H1 (cell line): ENCODE measurements at regions not wholly inside any gene's neighbourhood (a gene's known extent, or its start where the extent isn't known, plus 50 kb on each side); places are given as distances from the start of the nearest gene placed in this dataset.

Source experiments
- CTCF ChIA-PET: fragments of 300-600 bp; sonication (Branson Sonifier 250); formaldehyde crosslinking; loops from one replicate; lab custom pipeline; 2021; ENCODE audit not compliant: partially characterized antibody; lab: Charles Lee
- POLR2A ChIA-PET: fragments of 300-600 bp; sonication (Branson Sonifier 250); formaldehyde crosslinking; loops from one replicate; lab custom pipeline; 2021; ENCODE audit warnings: inconsistent platforms; ENCODE audit not compliant: partially characterized antibody; lab: Charles Lee
- DNase-seq, 2 experiments: peaks; one replicate each; pipeline versions ENCODE4 v3.0.0 to v3.0.0-alpha.2; 2010 to 2022; ENCODE audit warnings: low spot score in 2 of 2, low read depth in 1 of 2, mixed read lengths in 1 of 2
- FAIRE-seq: peaks from 2 replicates; lab custom pipeline; 2011; peaks lifted over from hg19 to GRCh38; lab: Jason Lieb, UNC
- H2AFZ ChIP-seq: 2 replicates; pipeline ENCODE4 v1.8.1; 2012; ENCODE audit warnings: low read length, inconsistent platforms
- H2AK5ac ChIP-seq: 2 replicates; pipeline ENCODE4 v1.6.1; 2013; ENCODE audit warnings: low read depth, low read length
- H2BK120ac ChIP-seq: replicated peaks from 2 replicates; pipeline ENCODE3; 2013; ENCODE audit warnings: low read depth, low read length, inconsistent platforms
- H2BK12ac ChIP-seq: 2 replicates; pipeline ENCODE4 v1.6.1; 2013; ENCODE audit warnings: low read depth, low read length
- H2BK15ac ChIP-seq: 2 replicates; pipeline ENCODE4 v1.6.1; 2013; ENCODE audit warnings: low read length
- H2BK20ac ChIP-seq: 2 replicates; pipeline ENCODE4 v1.6.1; 2013; ENCODE audit warnings: low read length
- H2BK5ac ChIP-seq: 2 replicates; pipeline ENCODE4 v1.6.1; 2013; ENCODE audit warnings: low read depth, low read length
- H3K14ac ChIP-seq: 2 replicates; pipeline ENCODE4 v1.6.1; 2013; ENCODE audit warnings: inconsistent platforms; ENCODE audit not compliant: insufficient read length
- H3K18ac ChIP-seq: 2 replicates; pipeline ENCODE4 v1.6.1; 2013; ENCODE audit warnings: low read length; ENCODE audit errors: extremely low read depth
- H3K23ac ChIP-seq: 2 replicates; pipeline ENCODE4 v1.6.1; 2013; ENCODE audit warnings: inconsistent platforms; ENCODE audit not compliant: insufficient read length
- H3K23me2 ChIP-seq: 2 replicates; pipeline ENCODE4 v1.6.1; 2013; ENCODE audit warnings: low read depth, low read length
- H3K27ac ChIP-seq: 2 replicates; pipeline ENCODE4 v1.6.1; 2011; ENCODE audit warnings: low read depth, low read length, inconsistent platforms
- H3K27me3 ChIP-seq, 4 experiments: replicated peaks in 1 of 4; 1 replicate in 1 of 4; 2 replicates in 3 of 4; pipeline versions ENCODE4 v1.6.1 to v1.8.1; 2011 to 2013; ENCODE audit warnings: low read length in 3 of 4, mild to moderate bottlenecking in 3 of 4, inconsistent platforms in 2 of 4, mixed read lengths in 2 of 4, moderate library complexity in 1 of 4; ENCODE audit not compliant: control insufficient read depth in 3 of 4, insufficient read depth in 3 of 4; ENCODE audit errors: extremely low read depth in 1 of 4
- H3K36me3 ChIP-seq, 4 experiments: 2 replicates each; pipeline versions ENCODE4 v1.6.1 to v1.8.1; 2011 to 2013; ENCODE audit warnings: mild to moderate bottlenecking in 4 of 4, low read length in 3 of 4, moderate library complexity in 2 of 4, control low read depth in 1 of 4, inconsistent platforms in 1 of 4; ENCODE audit not compliant: insufficient read depth in 4 of 4, control insufficient read depth in 2 of 4
- H3K4ac ChIP-seq: replicated peaks from 2 replicates; pipeline ENCODE3; 2013; ENCODE audit warnings: low read length, low read depth, mixed read lengths, inconsistent platforms; ENCODE audit not compliant: insufficient read length
- H3K4me1 ChIP-seq, 4 experiments: replicated peaks in 1 of 4; 1 replicate in 1 of 4; 2 replicates in 3 of 4; pipeline versions ENCODE4 v1.6.1 to v1.8.1; 2011 to 2013; ENCODE audit warnings: low read length in 3 of 4, inconsistent platforms in 2 of 4, mixed read lengths in 1 of 4; ENCODE audit not compliant: insufficient read depth in 4 of 4, control insufficient read depth in 3 of 4
- H3K4me2 ChIP-seq, 2 experiments: 2 replicates each; pipeline versions ENCODE4 v1.6.1 to v1.8.1; 2011 to 2013; ENCODE audit warnings: low read depth in 2 of 2, low read length in 2 of 2, control low read depth in 1 of 2, inconsistent platforms in 1 of 2, mild to moderate bottlenecking in 1 of 2; ENCODE audit not compliant: insufficient read depth in 1 of 2
- H3K4me3 ChIP-seq, 4 experiments: fragments of 200-600, 300-600 bp in 1 of 4; sonication (generic), shearing (Covaris generic), sonication (Bioruptor Twin) in 1 of 4; 2 replicates each; pipeline versions ENCODE4 v1.5.1 to v1.8.1; 2011 to 2016; ENCODE audit warnings: low read length in 4 of 4, low read depth in 3 of 4, control low read depth in 2 of 4, inconsistent platforms in 2 of 4, mild to moderate bottlenecking in 2 of 4, mixed read lengths in 1 of 4, moderate library complexity in 1 of 4; ENCODE audit not compliant: insufficient read depth in 2 of 4; ENCODE audit errors: extremely low read depth in 1 of 4
- H3K56ac ChIP-seq: replicated peaks from 2 replicates; pipeline ENCODE3; 2013; ENCODE audit warnings: low read depth, mild to moderate bottlenecking, mixed read lengths, low read length, inconsistent platforms; ENCODE audit not compliant: insufficient read length
- H3K79me1 ChIP-seq: 2 replicates; pipeline ENCODE4 v1.6.1; 2013; ENCODE audit warnings: low read depth, low read length, control low read depth
- H3K79me2 ChIP-seq, 2 experiments: 2 replicates each; pipeline versions ENCODE4 v1.6.1 to v1.8.1; 2012 to 2013; ENCODE audit warnings: low read length in 2 of 2, mild to moderate bottlenecking in 2 of 2, inconsistent platforms in 1 of 2; ENCODE audit not compliant: insufficient read depth in 2 of 2, control insufficient read depth in 1 of 2
- H3K9ac ChIP-seq, 4 experiments: replicated peaks in 1 of 4; 1 replicate in 1 of 4; 2 replicates in 3 of 4; pipeline versions ENCODE4 v1.6.1 to v1.8.1; 2011 to 2013; ENCODE audit warnings: low read depth in 3 of 4, low read length in 3 of 4, control low read depth in 2 of 4, mild to moderate bottlenecking in 2 of 4, moderate library complexity in 2 of 4, inconsistent platforms in 1 of 4; ENCODE audit errors: extremely low read depth in 1 of 4
- H3K9me3 ChIP-seq, 2 experiments: 2 replicates each; pipeline versions ENCODE4 v1.6.1 to v1.8.1; 2012 to 2013; ENCODE audit warnings: mild to moderate bottlenecking in 2 of 2, moderate library complexity in 2 of 2, control low read depth in 1 of 2, inconsistent platforms in 1 of 2, low read depth in 1 of 2, low read length in 1 of 2, mixed read lengths in 1 of 2; ENCODE audit not compliant: insufficient read depth in 2 of 2
- H4K20me1 ChIP-seq, 2 experiments: replicated peaks in 1 of 2; 2 replicates each; pipeline versions ENCODE3 to v1.8.1; 2011 to 2013; ENCODE audit warnings: inconsistent platforms in 2 of 2, low read length in 2 of 2, mild to moderate bottlenecking in 1 of 2; ENCODE audit not compliant: insufficient read depth in 2 of 2, control insufficient read depth in 1 of 2
- H4K5ac ChIP-seq: 2 replicates; pipeline ENCODE4 v1.6.1; 2013; ENCODE audit warnings: low read length, low read depth, mixed read lengths, inconsistent platforms; ENCODE audit not compliant: insufficient read length
- H4K8ac ChIP-seq: 2 replicates; pipeline ENCODE4 v1.8.0; 2013; ENCODE audit warnings: mild to moderate bottlenecking, moderate library complexity, low read length, inconsistent platforms; ENCODE audit not compliant: insufficient read depth; ENCODE audit errors: extremely low read depth
- H4K91ac ChIP-seq: replicated peaks from 2 replicates; pipeline ENCODE3; 2013; ENCODE audit warnings: low read length, mixed read lengths, inconsistent platforms; ENCODE audit not compliant: insufficient read length
- CEBPB ChIP-seq: IDR thresholded peaks from 2 replicates; pipeline ENCODE4 v1.6.1; 2012; ENCODE audit warnings: low read depth, low read length
- GTF2F1 ChIP-seq: IDR thresholded peaks from 2 replicates; pipeline ENCODE4 v1.6.1; 2012; ENCODE audit warnings: low read depth, low read length, improper control_type of control experiment, borderline replicate concordance
- TBP ChIP-seq: IDR thresholded peaks from 2 replicates; pipeline ENCODE4 v1.6.1; 2011; ENCODE audit warnings: low read depth, low read length, improper control_type of control experiment
- WGBS, 2 experiments: shearing (Covaris generic) in 1 of 2; methylation state at CpG; one replicate each; pipeline versions ENCODE4 v1.1.6 to v1.1.7; 2013 to 2015; ENCODE audit warnings: low lambda C conversion rate in 2 of 2, mixed read lengths in 2 of 2, inconsistent platforms in 1 of 2, low coverage in 1 of 2, missing lambda C conversion rate in 1 of 2; ENCODE audit not compliant: insufficient replicate concordance in 2 of 2, insufficient coverage in 1 of 2, insufficient read length in 1 of 2; ENCODE audit errors: extremely low coverage in 1 of 2, missing lambda C conversion rate in 1 of 2; 5-methylcytosine and 5-hydroxymethylcytosine counted together

DNA sequence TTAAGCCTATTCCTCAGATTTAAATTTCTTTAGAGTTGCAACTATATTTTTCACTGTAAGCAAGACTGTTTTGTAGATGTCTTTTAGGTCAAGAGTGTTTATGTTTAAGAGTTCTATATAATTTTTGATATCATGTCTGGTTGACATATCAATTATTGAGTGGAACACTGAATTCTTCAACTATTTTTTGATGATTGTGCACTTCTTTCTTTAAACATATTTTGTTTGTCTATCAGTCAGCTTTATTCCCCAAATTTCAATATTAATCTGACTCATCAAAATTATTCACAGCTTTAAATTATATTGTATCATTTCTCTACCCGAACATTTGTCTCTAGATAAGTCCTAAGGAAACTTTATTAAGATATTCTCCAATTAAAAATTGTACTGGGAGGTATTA is 933.6 kb upstream of the ROBO1 start:
- H3K79me2 ChIP-seq, result no peaks in the 10 kb centered on the region
- DNase-seq (no peak), FAIRE-seq (no peak)
- H3K23ac ChIP-seq, result no peak overlapping the region
- H2BK120ac ChIP-seq, result no peak overlapping the region
- H3K9me3 ChIP-seq, result peaks cover 14 to 15% of the 10 kb centered on the region in 2 experiments; a peak in 3 of 4 replicates
- peaks cover 0 to 1% (median 0%) of the 10 kb centered on the region in 4 experiments; a peak in 1 of 7 replicates for H3K27me3 ChIP-seq
- H3K18ac ChIP-seq, result no peak overlapping the region
- no peak overlapping the region for H4K91ac ChIP-seq
- ChIA-PET POLR2A (no interaction called here), CTCF (no interaction called here)
- H3K27ac ChIP-seq, result no peak overlapping the region
- no peaks in the 10 kb centered on the region for H3K4me1 ChIP-seq
- H3K4me3 ChIP-seq, result no peak overlapping the region
- no peak overlapping the region for H4K8ac ChIP-seq
- no peak overlapping the region for H2BK15ac ChIP-seq
- no peak overlapping the region for H3K14ac ChIP-seq
- H3K56ac ChIP-seq, result no peak overlapping the region
- no peak overlapping the region for H3K4ac ChIP-seq
- no peaks in the 10 kb centered on the region for H4K20me1 ChIP-seq
- no peak overlapping the region for H2AFZ ChIP-seq
- no peak overlapping the region for H4K5ac ChIP-seq
- no peak overlapping the region for H3K4me2 ChIP-seq
- no peak overlapping the region for H2BK20ac ChIP-seq
- H3K36me3 ChIP-seq, result no peaks in the 10 kb centered on the region
- H3K9ac ChIP-seq, result no peak overlapping the region
- H2AK5ac ChIP-seq, result no peak overlapping the region
- H2BK5ac ChIP-seq, result no peak overlapping the region
- no peaks in the 10 kb centered on the region for H3K23me2 ChIP-seq
- 89% methylated on average over 1 of the region's 1 CpG; no CpG with 5 or more reads in 1 of the 2 experiments for WGBS, 2 experiments
- no peaks in the 10 kb centered on the region for H3K79me1 ChIP-seq
- H2BK12ac ChIP-seq, result no peak overlapping the region
- TF ChIP-seq CEBPB, result no peak
- TF ChIP-seq TBP, result no peak
- no peak for TF ChIP-seq GTF2F1
